ENCODE measurements at regions not wholly inside any gene's neighbourhood (a gene's known extent, or its start where the extent isn't known, plus 50 kb on each side); places are given as distances from the start of the nearest gene placed in this dataset.
"Not testable (repeated sequence)": the region's sequence is repeated elsewhere in the genome, so short reads cannot be mapped to it uniquely, and the experiment has no call there.

DNA sequence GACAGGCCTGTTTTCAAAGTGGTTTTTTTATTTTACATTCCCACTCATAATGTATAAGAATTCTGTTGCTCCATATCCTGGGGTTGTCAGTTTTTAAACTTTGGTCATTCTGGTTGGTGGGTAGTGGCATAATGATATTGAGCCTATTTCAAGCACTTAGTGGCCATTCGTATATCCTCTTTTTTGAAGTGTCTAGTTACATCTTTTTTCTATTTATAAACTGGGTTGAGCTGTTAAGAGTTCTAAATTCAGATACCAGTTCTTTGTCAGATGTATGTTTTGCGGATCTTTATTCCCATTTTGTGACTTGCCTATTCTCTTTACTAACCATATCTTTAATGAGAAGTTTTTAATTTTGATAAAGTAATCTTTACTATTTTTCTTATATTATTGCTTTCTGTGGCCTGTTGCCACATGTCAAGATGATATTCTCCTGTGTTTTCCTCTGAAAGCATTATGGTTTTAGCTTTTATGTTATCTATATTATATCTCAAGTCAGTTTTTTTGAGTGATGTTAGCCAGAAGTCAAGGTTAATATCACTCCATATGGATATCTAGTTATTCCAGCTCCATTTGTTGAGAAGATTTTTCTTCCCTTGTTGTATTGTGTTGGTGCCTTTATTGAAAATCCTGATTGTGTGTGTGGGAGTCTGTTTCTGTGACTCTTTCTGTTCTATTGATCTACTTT is 110.9 kb downstream of the FHIP1A start:
- no peak for DNase-seq (ENCODE audit: low read depth)

DNA sequence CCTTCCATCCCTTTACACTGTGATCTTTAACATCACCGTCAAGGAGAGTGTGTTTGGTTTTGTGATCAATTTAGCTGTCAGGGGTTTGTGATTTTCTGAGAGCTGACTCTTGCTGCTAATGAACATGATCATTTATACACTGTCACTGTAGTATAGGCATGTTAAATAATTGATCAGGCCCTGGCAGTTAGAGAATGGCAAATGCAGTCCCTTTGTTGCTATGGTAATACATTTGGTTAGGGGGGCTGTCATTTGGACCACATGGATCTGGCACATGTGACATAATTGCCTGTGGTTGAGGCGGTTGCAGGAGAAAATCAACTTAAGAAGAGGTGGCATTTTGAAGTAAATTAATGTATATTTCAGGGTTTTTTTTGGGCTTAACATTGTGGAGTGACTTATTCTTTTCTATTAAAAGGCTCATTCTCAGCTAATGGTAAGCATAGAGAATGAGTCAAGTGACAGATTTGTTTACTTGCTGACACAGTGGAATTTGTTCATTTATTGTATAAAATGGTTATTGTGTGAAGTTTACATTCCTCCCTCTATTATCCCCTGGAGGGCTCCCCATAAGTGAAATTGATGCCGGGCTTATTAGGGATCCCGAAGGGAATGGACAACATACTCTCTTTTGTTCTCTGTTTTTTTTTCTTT is 114.0 kb downstream of the FHIP1A start:
- no peak for DNase-seq (ENCODE audit: low read depth)

DNA sequence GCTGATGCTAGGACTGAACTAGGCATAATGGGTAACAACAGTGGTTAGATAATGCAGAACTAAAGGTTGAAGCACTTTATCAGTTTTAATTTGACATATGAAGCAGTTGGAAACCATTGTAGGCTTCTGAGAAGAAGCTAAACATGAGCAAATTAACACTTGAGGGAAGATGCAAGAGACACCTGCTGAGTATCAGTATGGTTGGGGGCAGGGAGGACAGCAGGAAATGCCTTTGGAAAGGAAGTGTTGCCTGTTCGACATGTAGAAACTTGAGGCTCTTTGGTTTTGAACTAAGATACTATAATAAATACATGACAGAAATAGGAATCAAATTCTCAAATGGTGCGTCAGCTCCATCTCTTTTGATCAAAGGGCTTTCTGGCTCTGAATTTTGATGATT is 115.6 kb downstream of the FHIP1A start:
- no peak for DNase-seq (ENCODE audit: low read depth)

DNA sequence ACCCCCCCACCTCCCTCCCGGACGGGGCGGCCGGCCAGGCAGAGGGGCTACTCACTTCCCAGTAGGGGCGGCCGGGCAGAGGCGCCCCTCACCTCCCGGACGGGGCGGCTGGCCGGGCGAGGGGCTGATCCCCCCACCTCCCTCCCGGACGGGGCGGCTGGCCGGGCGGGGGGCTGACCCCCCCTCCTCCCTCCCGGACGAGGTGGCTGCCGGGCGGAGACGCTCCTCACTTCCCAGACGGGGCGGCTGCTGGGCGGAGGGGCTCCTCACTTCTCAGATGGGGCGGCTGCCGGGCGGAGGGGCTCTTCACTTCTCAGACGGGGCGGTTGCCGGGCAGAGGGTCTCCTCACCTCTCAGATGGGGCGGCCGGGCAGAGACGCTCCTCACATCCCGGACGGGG is 117.5 kb downstream of the FHIP1A start:
- not testable (repeated sequence) for DNase-seq (ENCODE audit: low read depth)

DNA sequence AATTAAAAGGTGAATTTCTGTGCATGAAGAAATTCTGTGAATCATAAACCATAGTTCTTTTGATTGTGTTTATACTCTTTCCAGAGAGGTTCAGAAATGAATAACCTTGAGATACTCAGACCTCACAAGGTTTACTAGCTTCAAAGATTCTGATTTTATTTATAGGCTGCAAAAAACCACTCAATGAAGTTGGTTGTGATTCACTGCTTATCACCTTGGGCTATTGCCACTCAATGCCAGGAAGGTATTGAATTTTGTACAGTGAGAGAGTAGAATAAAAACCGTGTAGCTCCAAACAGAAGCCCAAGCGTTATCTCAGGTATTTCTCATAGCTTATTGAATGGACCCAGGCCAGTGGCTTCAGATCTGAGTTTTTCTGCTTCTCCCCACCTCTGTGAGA is 118.7 kb downstream of the FHIP1A start:
- DNase-seq (ENCODE audit: low read depth): no peak

DNA sequence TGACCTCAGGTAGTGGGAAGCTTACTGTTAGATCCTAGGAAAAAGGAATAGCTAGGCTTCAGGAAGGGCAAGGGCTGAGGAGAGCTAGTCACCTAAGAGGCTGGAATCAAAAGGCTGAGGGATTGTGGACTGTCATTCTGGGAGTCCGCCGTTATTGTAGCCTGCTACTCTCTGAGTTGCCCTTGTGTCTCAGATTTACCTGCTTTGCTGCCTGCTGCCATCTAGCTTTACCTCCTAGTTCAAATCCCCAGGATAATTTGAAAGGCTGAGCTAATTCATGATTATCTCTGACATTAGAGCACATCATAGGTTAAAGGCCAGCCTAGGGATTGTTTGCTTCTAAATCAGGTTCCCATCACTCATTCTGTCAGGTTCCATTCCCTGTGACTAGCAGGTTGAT is 120.2 kb downstream of the FHIP1A start:
- no peak for DNase-seq (ENCODE audit: low read depth)

DNA sequence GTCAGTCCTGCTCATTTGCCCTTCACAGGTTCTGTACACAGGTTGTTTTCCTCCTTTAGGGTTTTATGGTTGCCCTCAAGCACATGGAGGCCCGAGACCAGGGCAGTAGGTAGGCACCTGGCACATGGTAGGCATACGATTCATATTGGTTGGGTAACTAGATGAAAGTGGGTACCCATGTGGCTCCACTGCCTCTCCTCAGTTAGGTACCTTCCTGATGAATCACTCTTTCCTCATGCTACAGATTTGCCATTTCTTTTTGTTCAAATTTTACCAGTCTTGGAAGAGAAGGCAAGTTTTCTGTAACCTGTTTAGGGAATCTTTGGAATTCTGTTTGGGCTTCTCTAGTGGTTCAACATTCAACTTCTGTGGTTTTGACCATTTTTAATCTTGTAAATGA is 121.3 kb downstream of the FHIP1A start:
- DNase-seq (ENCODE audit: low read depth): no peak

DNA sequence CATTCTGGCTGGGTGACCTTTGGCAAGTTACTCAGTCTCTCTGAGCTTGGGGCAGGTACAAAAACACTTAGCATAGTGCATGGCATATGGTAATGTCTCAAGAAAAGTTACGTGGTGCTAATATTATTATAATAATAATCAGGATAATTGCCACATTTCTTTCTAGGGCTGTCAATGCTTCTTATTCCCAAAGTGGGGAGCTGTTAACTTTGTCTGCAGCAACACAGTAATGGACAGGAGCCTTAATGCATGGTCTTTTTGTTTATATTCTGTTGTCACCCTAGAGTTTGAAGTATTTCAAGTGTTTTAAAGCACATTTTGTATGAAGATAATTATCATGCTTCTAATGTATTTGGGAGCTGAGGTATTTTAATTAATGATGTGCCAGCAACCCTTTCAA is 121.8 kb downstream of the FHIP1A start:
- DNase-seq (ENCODE audit: low read depth): peak; percentile 14

DNA sequence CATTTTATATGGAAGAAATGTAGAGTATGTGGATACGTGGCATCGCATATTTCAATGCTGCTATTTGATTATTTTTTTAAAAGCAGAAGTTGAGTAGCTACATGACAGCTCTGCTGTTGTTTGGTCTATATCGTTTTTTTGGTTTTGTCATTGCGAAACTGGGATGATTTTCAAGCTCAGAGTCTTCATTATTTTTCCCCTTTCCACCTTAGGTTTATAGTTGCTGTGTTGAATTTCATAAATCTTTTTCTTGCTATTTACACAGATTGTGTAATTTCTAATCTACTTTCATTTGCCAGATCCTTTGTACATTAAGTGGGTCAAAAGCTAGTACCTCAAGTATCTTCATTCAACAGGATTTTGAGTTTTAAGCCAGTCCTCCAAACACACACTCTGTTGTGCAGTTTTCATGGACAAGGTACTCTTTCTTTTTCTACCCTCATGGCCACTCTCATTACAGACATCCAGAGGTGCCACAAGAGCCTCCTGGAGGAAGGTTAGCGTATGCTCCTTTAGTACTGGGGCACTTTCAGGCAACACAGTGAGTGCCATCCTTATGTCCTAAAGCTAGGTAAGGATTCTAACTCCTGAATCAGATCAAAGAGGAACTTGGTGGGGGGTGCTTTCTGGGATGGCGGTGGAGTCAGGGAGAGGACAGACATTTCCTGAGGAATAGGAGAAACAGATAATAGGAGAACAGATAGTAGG is 123.2 kb downstream of the FHIP1A start:
- DNase-seq (ENCODE audit: low read depth): no peak

DNA sequence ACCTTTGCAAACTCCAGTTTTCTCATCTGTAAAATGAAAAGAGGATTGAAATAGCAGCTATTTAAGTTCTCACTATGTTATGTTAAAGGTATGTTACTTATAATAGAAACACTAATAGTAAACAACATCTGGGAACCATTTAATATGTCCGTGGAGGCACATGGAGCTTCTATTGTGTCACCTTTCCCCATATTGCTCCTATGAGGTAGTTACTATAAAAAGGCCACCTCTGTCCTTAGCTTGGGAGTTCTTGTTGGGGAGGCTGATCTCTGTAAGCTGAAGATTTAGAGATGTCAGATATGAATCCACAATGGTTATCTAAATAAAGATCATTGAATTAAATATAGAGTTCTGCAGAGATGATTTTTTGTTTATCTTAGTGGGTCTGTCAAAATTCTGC is 125.2 kb downstream of the FHIP1A start:
- no peak for DNase-seq (ENCODE audit: low read depth)

DNA sequence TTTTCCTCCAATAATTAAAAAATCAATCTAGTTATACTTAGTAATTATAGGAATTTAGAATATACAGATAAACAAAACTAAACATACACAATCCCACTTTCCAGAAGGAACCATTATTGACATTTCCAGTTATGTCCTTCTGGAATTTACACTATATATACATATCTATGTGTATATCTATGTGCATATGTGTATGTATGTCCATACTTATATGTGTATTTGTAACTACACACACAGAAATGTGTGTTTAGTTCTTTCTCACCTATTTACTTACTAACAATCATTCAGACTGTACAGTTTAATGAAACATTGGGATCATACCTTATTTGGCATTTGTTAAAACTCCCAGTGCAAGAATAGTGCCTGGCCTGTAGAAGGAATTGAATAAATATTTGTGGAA is 126.4 kb downstream of the FHIP1A start:
- DNase-seq (ENCODE audit: low read depth): no peak

DNA sequence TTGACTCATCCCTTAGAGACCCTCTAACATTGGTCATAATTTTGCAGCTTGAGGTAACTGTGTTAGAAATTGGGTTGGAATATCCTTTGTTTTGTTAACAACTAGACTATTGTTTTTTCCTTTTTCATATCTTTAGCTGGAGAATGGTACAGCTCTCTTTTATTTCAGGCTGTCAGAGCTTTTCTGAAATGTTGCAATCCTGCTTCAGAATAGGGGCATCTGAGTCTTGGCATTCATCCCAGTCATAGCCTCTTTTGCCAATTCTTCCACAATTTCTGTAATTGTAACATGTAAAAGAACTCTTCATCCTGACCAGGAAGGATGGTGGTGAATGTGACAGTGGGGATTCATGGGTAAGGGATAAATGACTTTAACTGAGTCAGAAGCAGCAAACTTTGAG is 128.7 kb downstream of the FHIP1A start:
- peak; percentile 43 for DNase-seq (ENCODE audit: low read depth)

DNA sequence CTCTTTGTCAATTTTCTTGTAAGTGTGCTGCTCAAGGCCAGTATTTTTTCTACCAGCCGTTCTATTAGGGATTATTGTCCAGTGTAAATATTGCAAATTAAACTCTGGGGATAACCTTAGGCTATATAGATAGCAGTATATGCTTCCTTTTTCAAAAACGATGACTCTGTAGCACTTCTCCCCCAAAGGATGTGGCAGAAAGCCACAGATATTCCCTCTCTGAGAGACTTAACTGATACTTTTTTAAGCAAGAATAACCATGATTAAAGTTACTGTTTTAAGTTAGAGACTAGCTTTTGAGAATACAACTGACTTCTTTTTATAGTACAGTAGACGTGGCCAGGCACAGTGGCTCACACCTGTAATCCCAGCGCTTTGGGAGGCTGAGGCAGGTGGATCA is 130.0 kb downstream of the FHIP1A start:
- DNase-seq (ENCODE audit: low read depth): no peak

DNA sequence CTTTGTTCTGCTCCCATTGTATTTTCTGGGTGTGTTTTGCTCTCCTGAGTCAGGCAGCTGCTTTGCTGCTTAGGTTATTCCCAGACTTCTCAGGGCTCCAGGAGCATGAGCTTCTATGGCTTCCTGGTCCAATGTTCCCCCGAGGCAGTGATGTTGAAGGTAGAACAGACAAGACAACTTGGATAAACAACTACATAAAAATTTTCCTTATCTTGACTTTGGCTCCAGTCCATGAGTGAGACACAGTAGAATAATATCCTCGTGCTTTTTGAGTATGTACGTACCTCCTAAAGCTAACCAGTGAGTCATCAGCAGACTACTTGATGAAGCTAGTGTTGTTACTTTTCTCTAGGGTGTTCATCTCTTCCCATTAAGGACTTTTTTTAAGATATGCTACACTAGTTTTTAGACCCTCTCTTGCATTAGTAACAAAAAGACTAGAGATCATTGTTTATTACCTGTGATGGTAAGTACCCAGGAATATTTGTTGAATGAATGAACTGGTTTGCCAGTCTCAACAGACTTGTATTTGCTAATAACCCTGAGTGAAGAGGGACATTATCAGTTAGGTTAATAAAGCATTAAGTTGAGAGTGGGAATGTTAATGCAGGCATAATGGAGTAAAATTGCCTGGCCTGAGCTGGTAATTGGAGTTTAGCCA is 131.9 kb downstream of the FHIP1A start:
- peak; percentile 88 for DNase-seq (ENCODE audit: low read depth)

DNA sequence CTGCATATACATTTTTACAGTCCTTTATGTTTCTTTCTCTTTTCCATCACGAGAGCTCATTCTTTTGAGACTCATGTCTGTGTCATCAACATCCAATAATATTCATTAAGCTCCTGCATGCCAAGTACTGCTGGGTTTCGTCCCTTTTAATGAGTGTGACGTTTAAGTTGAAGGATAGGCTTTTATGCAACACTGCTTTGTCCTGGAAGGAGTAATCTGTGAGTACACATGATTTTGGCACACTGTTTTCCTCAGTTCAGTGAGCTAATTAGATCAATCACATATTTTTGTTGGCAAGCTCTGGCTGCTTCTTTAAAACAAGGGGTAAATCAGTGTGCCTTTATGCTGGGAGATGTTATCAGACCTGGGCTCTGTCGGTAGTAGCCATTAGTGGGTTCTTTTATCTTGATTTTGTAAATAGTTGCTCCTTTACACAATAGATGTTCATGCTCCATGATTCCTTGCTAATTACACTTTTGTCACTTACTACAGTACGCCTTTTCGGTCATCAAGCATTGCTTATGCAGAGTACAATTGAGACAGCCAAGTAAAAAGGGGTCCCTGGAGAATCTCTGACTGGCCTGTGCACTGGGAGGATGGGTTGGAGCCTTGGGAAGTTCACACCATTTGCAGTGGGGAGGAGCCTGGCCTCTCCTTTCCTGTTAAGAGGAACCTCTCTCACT is 132.6 kb downstream of the FHIP1A start:
- peak; percentile 71 for DNase-seq (ENCODE audit: low read depth)

DNA sequence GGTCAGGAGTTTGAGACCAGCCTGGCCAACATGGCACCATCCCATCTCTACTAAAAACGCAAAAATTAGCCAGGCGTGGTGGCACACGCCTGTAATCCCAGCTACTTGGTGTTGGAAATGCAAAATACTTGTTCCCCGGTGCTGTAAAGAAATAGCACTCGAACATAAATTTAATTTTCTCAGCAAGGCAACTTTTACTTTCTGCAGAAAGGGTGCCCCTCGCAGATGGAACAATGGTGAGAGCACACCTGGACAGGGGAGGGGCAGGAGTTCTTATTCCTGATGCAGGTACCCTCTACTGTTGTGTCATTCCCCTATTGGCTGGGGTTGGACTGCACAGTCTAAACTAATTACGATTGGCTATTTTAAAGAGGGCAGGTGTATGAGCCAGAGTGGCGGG is 139.7 kb downstream of the FHIP1A start:
- DNase-seq (ENCODE audit: low read depth): no peak

DNA sequence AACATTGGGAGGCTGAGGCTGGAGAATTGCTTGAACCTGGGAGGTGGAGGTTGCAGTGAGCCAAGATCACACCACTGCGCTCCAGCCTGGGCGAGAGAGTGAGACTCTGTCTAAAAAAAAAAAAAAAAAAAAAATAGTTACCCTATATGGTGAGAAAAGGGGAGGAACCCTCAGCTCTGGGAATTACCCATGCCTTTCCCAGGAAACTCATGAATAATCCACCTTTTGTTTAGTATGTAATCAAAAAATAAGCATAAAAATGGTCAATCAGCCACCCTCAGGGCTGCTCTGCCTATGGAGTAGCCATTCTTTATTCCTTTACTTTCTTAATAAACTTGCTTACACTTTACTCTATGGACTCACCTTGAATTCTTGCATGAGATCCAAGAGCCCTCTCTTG is 140.4 kb downstream of the FHIP1A start:
- not testable (repeated sequence) for DNase-seq (ENCODE audit: low read depth)

DNA sequence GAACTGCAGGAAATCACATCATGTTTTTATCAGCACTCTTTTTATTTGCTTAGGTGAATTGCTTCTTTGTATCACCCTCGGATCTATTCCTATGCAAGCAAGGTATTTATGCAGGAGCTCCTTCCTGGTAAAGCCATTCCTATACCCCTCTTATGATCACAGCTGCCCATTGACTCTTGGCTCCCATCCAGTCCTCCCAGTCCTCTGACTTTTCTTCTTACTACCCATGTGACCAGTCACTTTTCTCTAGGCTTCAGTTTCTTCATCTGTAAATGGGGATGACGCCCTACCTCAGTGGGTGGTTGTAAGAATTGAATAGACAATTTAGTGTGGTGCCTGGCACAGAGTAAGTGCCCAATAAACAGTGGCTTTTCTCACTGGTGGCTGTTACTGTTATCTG is 144.9 kb downstream of the FHIP1A start:
- DNase-seq (ENCODE audit: low read depth): peak; percentile 3

DNA sequence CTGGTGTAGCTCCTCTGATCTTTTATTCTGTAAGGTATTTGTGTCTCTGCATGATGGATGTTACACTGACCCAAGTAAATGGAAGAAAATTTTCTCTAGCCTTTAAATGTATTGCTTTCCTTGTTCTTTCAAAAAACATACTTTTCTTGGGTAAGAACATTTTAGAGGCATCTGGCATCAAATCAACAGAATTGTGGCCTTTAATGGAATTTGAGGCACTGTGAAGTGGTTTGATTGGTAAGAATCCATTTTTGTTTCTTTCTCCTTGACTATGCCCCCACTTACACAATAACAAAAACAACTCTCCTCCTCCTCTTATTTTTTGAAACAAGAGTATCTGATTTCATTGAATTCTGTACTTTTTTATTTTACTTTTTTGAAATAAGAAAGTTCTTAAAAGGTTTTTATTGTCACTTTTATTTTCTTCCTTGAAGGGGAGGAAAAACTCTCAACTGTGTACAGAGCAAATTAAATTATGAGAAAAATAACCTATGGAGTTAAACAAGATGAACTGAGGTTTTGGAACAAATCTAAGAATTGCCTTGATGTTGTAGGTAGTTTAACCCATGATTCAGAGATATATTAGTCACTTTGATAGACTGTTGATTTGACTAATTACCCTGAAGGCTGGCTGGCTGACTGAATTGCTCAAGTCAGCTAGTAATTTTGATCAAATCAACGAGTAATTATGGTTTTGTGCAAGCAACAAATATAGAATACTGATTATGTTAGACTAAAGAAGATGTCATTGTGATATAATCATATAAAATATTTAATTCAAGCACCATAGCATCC is 146.4 kb downstream of the FHIP1A start:
- DNase-seq (ENCODE audit: low read depth): peak; percentile 7

DNA sequence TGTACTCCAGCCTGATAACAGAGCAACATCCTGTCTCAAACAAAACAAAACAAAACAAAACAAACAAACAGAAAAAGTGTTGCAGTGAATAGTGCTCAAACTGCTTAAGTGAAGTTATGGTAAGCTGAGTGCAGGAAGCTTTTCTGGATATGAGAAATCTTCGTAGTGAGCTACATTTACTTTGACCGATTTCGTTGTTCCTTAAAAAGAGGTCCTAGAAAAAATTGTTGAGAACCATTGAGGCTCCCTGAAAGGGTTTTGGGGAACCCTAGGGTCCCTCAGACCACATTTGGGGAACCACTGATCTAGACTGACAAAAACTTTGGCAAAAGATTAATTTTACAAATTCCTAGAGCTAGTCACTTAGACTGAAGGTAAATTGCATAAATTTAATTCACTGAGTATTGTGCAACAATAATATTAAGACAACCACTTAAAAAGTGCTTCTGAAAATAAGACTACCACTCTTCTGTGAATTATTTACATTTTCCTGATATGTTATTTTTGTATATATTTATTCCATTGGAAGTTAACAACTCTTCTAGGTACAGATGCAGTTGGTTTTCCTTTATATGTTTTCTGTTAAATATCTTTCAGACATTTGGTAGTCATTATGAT is 149.6 kb downstream of the FHIP1A start:
- no peak for DNase-seq (ENCODE audit: low read depth)

DNA sequence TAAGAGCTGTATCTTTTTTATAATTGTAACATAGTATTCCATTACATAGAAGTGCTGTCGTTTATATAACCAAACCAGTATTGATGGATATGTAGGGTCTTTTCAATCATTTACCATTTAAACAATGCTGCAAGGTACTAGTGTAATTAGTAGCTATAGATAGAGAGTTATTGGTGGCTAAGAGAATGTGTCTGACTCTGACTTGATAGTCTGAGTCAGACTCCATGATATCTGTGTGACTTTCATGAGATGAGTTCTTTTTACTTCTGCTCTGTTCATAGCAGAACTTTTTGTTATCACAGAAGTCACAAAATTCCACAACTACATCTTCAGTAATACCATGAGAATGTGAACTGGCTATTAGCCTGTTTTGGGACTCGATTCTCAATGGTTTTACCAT is 150.6 kb downstream of the FHIP1A start:
- DNase-seq (ENCODE audit: low read depth): no peak

Measured in LHCN-M2 (cell line).